LNCaP clone FGC (cell line): ENCODE measurements at regions not wholly inside any gene's neighbourhood (a gene's known extent, or its start where the extent isn't known, plus 50 kb on each side); places are given as distances from the start of the nearest gene placed in this dataset.

ENCODE experiments used
- DNase-seq: peaks from one replicate; pipeline ENCODE4 v3.0.0-alpha.2; 2011; ENCODE audit warnings: low read depth
- H3K4me3 ChIP-seq: 2 replicates; pipeline ENCODE4 v1.5.1; 2011; ENCODE audit warnings: mild to moderate bottlenecking, low read depth, low read length, control low read depth
- CTCF ChIP-seq: IDR thresholded peaks from 2 replicates; pipeline ENCODE4 v1.5.1; 2012; ENCODE audit warnings: mild to moderate bottlenecking; ENCODE audit not compliant: control insufficient read depth, insufficient read depth; ENCODE audit errors: extremely low read depth

- TF ChIP-seq CTCF, result no peak
- DNase-seq, result no peak
- no peak overlapping the region for H3K4me3 ChIP-seq
Measured at GRCh38 chr18:41353777-41354528, 601.1 kb upstream of the PIK3C3 start.

GRCh38 chr18:41351430-41351829 is 603.6 kb upstream of the PIK3C3 start:
- no peak for DNase-seq
- no peak overlapping the region for H3K4me3 ChIP-seq
- TF ChIP-seq CTCF, result no peak

- DNase-seq, result no peak
- no peak overlapping the region for H3K4me3 ChIP-seq
- TF ChIP-seq CTCF, result no peak
Measured at GRCh38 chr18:41347057-41347456, 608.0 kb upstream of the PIK3C3 start.

GRCh38 chr18:41343808-41344207 is 611.2 kb upstream of the PIK3C3 start:
- DNase-seq, result no peak
- H3K4me3 ChIP-seq, result no peak overlapping the region
- no peak for TF ChIP-seq CTCF

- no peak overlapping the region for H3K4me3 ChIP-seq
- peak; percentile 90 for DNase-seq
- no peak for TF ChIP-seq CTCF
Measured at GRCh38 chr18:41338341-41338740, 616.7 kb upstream of the PIK3C3 start.

- DNase-seq, result no peak
- H3K4me3 ChIP-seq, result no peak overlapping the region
- no peak for TF ChIP-seq CTCF
Measured at GRCh38 chr18:41331661-41332060, 623.4 kb upstream of the PIK3C3 start.

GRCh38 chr18:41326311-41326710 is 628.7 kb upstream of the PIK3C3 start:
- no peak for DNase-seq
- TF ChIP-seq CTCF, result no peak
- no peak overlapping the region for H3K4me3 ChIP-seq
